Endothelial cell of umbilical vein (primary cell): ENCODE measurements at regions not wholly inside any gene's neighbourhood (a gene's known extent, or its start where the extent isn't known, plus 50 kb on each side); places are given as distances from the start of the nearest gene placed in this dataset.

Source experiments
- BruUV-seq: library from RNA; stranded (reverse); fragments of 400-500 nt; replicated peaks from 2 replicates; lab custom pipeline; 2021; lab: Mats Ljungman, UMichigan
- CTCF ChIA-PET: fragments of 300-600, 350-600 bp; sonication (Branson Sonifier 250); formaldehyde crosslinking; loops from one replicate; lab custom pipeline; 2021; ENCODE audit warnings: antibody characterized with exemption, inconsistent platforms; lab: Charles Lee
- POLR2A ChIA-PET: fragments of 300-600, 350-600 bp; sonication (Branson Sonifier 250); formaldehyde crosslinking; loops from one replicate; lab custom pipeline; 2021; ENCODE audit warnings: antibody characterized with exemption, inconsistent platforms; lab: Charles Lee
- DNase-seq: peaks from one replicate; pipeline ENCODE4 v3.0.0-alpha.2; 2011; ENCODE audit warnings: low read depth, low spot score
- FAIRE-seq: peaks from 2 replicates; lab custom pipeline; 2011; peaks lifted over from hg19 to GRCh38; lab: Jason Lieb, UNC
- H2AFZ ChIP-seq: 2 replicates; pipeline ENCODE4 v1.6.0; 2012; ENCODE audit warnings: low read depth, low read length, control low read depth, inconsistent platforms
- H3K27ac ChIP-seq: 2 replicates; pipeline ENCODE4 v1.5.1; 2011; ENCODE audit warnings: low read depth, mild to moderate bottlenecking, control low read depth, low read length, moderate library complexity; ENCODE audit not compliant: insufficient read depth
- H3K27me3 ChIP-seq, 2 experiments: 2 replicates each; pipeline versions ENCODE4 v1.6.0 to v1.6.1; 2011; ENCODE audit warnings: low read length in 2 of 2, mixed read lengths in 1 of 2; ENCODE audit not compliant: control insufficient read depth in 2 of 2, insufficient read depth in 2 of 2
- H3K36me3 ChIP-seq, 2 experiments: 2 replicates in 1 of 2; 3 replicates in 1 of 2; pipeline ENCODE4 v1.5.1; 2011; ENCODE audit warnings: low read length in 2 of 2, mild to moderate bottlenecking in 1 of 2, moderate library complexity in 1 of 2; ENCODE audit not compliant: control insufficient read depth in 2 of 2, insufficient read depth in 2 of 2; ENCODE audit errors: extremely low read depth in 1 of 2
- H3K4me1 ChIP-seq: 3 replicates; pipeline ENCODE4 v1.5.1; 2011; ENCODE audit warnings: mild to moderate bottlenecking, low read length; ENCODE audit not compliant: control insufficient read depth, insufficient read depth; ENCODE audit errors: extremely low read depth
- H3K4me2 ChIP-seq: 2 replicates; pipeline ENCODE4 v1.6.1; 2011; ENCODE audit warnings: low read length, control low read depth, mixed read lengths; ENCODE audit not compliant: insufficient read depth
- H3K4me3 ChIP-seq, 3 experiments: fragments of 200-600 bp in 1 of 3; sonication (generic), shearing (Covaris generic) in 1 of 3; replicated peaks in 1 of 3; 2 replicates each; pipeline ENCODE4 v1.5.1; 2011 to 2016; ENCODE audit warnings: control low read depth in 3 of 3, low read length in 3 of 3, mild to moderate bottlenecking in 2 of 3, inconsistent platforms in 1 of 3, low read depth in 1 of 3, moderate library complexity in 1 of 3; ENCODE audit not compliant: insufficient read depth in 1 of 3
- H3K79me2 ChIP-seq: 2 replicates; pipeline ENCODE4 v1.6.0; 2012; ENCODE audit warnings: low read length, inconsistent platforms; ENCODE audit not compliant: control insufficient read depth, insufficient read depth
- H3K9ac ChIP-seq: replicated peaks from 2 replicates; pipeline ENCODE3; 2011; ENCODE audit warnings: low read length, control low read depth; ENCODE audit not compliant: insufficient read depth; ENCODE audit errors: extremely low read depth
- H3K9me1 ChIP-seq: replicated peaks from 3 replicates; pipeline ENCODE4 v1.6.0; 2011; ENCODE audit warnings: mild to moderate bottlenecking, low read length; ENCODE audit not compliant: control insufficient read depth, insufficient read depth; ENCODE audit errors: extremely low read depth
- H3K9me3 ChIP-seq: replicated peaks from 2 replicates; pipeline ENCODE4 v1.5.1; 2012; ENCODE audit warnings: low read length, inconsistent platforms; ENCODE audit not compliant: control insufficient read depth, insufficient read depth
- H4K20me1 ChIP-seq: replicated peaks from 2 replicates; pipeline ENCODE3; 2011; ENCODE audit warnings: mild to moderate bottlenecking, low read length; ENCODE audit not compliant: control insufficient read depth, insufficient read depth; ENCODE audit errors: extremely low read depth
- CTCF ChIP-seq, 2 donors: IDR thresholded peaks; 1 replicate in 1 of 2; 2 replicates in 1 of 2; pipeline ENCODE4 v1.5.1; 2011; ENCODE audit warnings: low read length in 2 of 2, mild to moderate bottlenecking in 2 of 2, moderate library complexity in 2 of 2, control low read depth in 1 of 2, inconsistent platforms in 1 of 2, low read depth in 1 of 2; ENCODE audit not compliant: insufficient read depth in 1 of 2; ENCODE audit errors: extremely low read depth in 1 of 2
- EZH2 ChIP-seq: IDR thresholded peaks from 2 replicates; pipeline ENCODE4 v1.6.1; 2012; ENCODE audit warnings: borderline replicate concordance, low read depth, mild to moderate bottlenecking, moderate library complexity, low read length, inconsistent platforms; ENCODE audit not compliant: severe bottlenecking
- FOS ChIP-seq: IDR thresholded peaks from 2 replicates; pipeline ENCODE4 v1.6.1; 2011; ENCODE audit warnings: mild to moderate bottlenecking, low read length, moderate library complexity, borderline replicate concordance; ENCODE audit not compliant: insufficient read depth
- GATA2 ChIP-seq: IDR thresholded peaks from 2 replicates; pipeline ENCODE4 v1.7.0; 2011; ENCODE audit warnings: low read depth, mild to moderate bottlenecking, moderate library complexity, mixed read lengths, low read length; ENCODE audit not compliant: insufficient read length, insufficient read depth
- JUN ChIP-seq: IDR thresholded peaks from 2 replicates; pipeline ENCODE4 v1.6.1; 2011; ENCODE audit warnings: borderline replicate concordance, low read depth; ENCODE audit not compliant: insufficient read length, insufficient read depth
- MAX ChIP-seq: IDR thresholded peaks from 2 replicates; pipeline ENCODE4 v1.6.1; 2011; ENCODE audit not compliant: insufficient read depth, insufficient read length
- MYC ChIP-seq: IDR thresholded peaks from one replicate; pipeline ENCODE4 v1.6.1; 2011; ENCODE audit warnings: mild to moderate bottlenecking, low read depth, low read length
- POLR2A ChIP-seq: IDR thresholded peaks from 2 replicates; pipeline ENCODE4 v1.6.1; 2012; ENCODE audit warnings: low read depth, mild to moderate bottlenecking, control low read depth, low read length
- POLR2AphosphoS5 ChIP-seq: IDR thresholded peaks from 2 replicates; pipeline ENCODE4 v1.6.1; 2012; ENCODE audit warnings: low read depth, mild to moderate bottlenecking, control low read depth, low read length, moderate library complexity; ENCODE audit not compliant: insufficient read depth
- dilution Hi-C: fragments of 300-500 bp; cut with MboI; formaldehyde crosslinking; loops from one replicate; pipeline ENCODE4 v1.15.0; 2019; ENCODE audit warnings: low sequenced_read_pairs; ENCODE audit not compliant: extremely low pct_ligation_motif_present
- intact Hi-C: fragments of 100-400 bp; cut with micrococcal nuclease; formaldehyde crosslinking; loops from one replicate; pipeline ENCODE4 v1.10.0; 2022

- CTCF ChIA-PET, result interaction anchor here (1.2 to 1.7 kb wide), 2 partner anchors 12 to 15 kb away, joined by 3 to 6 read pairs; no protein-coding TSS in a partner anchor
Measured at GRCh38 chr1:168407832-168408538, 127.3 kb downstream of the TBX19 start.

More at GRCh38 chr1:168407832-168408538, 127.3 kb downstream of the TBX19 start:
- POLR2A ChIA-PET, result no interaction called here
- no peaks in the 10 kb centered on the region for H3K79me2 ChIP-seq
- no peaks in the 10 kb centered on the region for H3K9me3 ChIP-seq
- FAIRE-seq (no peak), DNase-seq (no peak)
- no TSS peak for BruUV-seq
- H3K4me3 ChIP-seq, result no peak overlapping the region
- peaks cover 0 to 1% of the 10 kb centered on the region in 2 experiments for H3K27me3 ChIP-seq
- H3K36me3 ChIP-seq, result no peaks in the 10 kb centered on the region
- H3K4me2 ChIP-seq, result no peak overlapping the region
- no peak overlapping the region for H3K27ac ChIP-seq
- no peaks in the 10 kb centered on the region for H3K4me1 ChIP-seq
- no peaks in the 10 kb centered on the region for H3K9me1 ChIP-seq
- no peak overlapping the region for H2AFZ ChIP-seq
- no peak overlapping the region for H3K9ac ChIP-seq
- H4K20me1 ChIP-seq, result no peaks in the 10 kb centered on the region
- intact Hi-C loops, result no loop called here
- TF ChIP-seq POLR2AphosphoS5 (no peak), JUN (no peak), MYC (no peak), EZH2 (no peak), MAX (no peak), FOS (no peak), POLR2A (no peak), CTCF (IDR thresholded peaks at IDR 0.05; ENCODE audit: extremely low read depth in 1 of 2, insufficient read depth in 1 of 2, low read depth in 1 of 2, low read length in 2 of 2) (no peak), GATA2 (no peak)
- dilution Hi-C loops, result no loop called here
